COR-L47 (cell line): ENCODE measurements at regions not wholly inside any gene's neighbourhood (a gene's known extent, or its start where the extent isn't known, plus 50 kb on each side); places are given as distances from the start of the nearest gene placed in this dataset.
"Not testable (repeated sequence)": the region's sequence is repeated elsewhere in the genome, so short reads cannot be mapped to it uniquely, and the experiment has no call there.

Experiments used
- DNase-seq: peaks from one replicate; lab custom pipeline; 2025; lab: John Stamatoyannopoulos, UW

DNA sequence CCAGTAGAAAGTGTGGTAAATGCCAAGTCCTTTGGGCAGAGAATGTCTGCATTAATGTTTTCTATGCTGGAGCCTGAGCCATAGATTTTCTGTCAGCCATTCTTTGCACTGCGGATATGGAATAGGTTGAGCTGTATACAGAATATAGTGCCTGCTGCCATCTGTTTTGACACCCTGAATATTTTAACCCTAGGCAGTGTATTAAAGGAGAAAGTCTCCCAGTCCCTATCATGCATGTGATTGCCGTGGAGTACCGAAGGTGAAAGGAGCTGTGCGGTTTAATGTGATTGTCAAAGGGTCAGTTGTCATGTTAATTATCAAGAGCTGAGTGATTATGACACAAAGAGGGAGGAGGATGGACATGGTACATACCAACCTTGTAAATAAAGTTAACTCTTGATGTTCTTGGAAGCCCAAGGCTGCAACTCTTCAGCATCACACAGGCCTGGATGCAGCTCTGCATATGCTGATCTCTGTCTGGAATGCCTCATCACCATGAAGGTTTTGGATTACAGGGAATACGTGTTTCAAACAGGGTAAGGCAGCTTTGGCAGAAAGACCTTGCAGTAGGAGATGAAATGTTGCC is 247.1 kb upstream of the ELAVL2 start:
- no peak for DNase-seq

GRCh38 chr9:24071716-24072115 is 245.7 kb upstream of the ELAVL2 start:
- no peak for DNase-seq

DNA sequence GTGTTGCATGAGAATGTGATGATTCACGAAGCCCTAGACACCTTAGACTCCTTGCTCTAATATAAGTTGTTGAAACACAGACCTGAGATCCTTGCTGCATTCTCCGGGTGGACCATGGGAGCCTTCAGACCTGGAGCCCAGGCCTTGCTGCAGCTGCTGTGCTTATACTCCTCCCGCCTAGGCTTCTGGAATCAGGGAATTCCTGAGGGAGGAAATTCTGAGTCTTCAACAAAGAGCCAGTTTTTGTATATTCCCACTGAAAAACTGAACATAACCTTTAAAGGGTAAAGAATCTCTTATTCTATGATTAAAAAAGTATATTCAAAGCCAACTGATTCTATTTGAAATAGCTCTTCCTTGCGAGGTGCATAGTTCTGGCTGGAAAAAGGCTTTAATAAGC is 245.1 kb upstream of the ELAVL2 start:
- no peak for DNase-seq

- DNase-seq: not testable (repeated sequence)
Observed at GRCh38 chr9:24067107-24067506, 241.1 kb upstream of the ELAVL2 start.

DNA sequence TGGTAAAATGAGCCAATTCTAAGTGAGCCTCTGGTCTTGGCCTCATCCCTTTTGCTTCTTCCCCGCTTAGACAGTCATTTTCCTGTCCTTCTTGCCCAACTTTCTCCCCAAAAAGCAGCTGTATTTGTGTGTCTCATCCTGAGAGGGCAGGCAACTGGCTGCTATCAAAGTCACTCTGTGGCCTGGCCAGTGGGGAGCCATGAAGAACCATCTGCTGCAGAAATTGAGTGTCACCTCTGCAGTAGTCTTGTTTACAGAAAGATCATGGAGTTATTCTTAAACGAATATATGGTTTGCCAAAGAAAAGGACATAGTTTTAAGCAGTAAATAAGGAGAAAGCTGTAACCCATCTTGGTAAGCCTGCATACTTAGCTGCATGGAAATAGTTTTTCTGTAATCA is 233.6 kb upstream of the ELAVL2 start:
- DNase-seq: no peak

DNA sequence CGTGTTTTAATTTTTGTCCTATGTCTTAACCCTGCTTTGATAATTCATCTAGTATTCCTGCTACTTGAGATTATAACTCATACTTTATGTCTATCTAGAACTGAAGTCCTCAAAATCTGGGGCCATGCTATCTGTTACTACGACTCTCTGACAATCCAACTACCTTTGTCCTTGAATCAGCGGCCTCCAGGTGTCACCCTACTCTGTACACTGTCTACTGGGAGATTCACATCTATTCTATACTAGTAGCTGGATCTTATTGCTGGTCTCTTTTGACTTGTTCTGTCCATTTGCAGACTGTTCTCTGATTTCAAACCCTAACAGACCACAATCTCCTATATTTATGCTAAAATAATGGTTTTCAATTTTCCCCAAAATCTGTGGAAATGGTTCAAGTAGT is 225.5 kb upstream of the ELAVL2 start:
- no peak for DNase-seq

DNA sequence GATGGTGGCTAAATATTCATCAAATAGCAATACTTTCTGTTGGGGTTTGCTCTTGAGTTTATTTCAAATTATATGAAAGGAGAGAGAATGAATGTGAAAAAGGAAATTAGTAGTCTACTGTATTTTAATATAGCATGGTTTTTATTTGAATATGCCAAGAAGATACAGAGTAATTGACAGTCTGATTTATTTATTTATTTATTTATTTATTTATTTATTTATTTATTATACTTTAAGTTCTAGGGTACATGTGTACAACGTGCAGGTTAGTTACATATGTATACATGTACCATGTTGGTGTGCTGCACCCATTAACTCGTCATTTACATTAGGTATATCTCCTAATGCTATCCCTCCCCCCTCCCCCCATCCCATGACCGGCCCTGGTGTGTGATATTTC is 224.2 kb upstream of the ELAVL2 start:
- not testable (repeated sequence) for DNase-seq

- DNase-seq: no peak
Observed at GRCh38 chr9:24045150-24045549, 219.1 kb upstream of the ELAVL2 start.

- no peak for DNase-seq
Observed at GRCh38 chr9:24044576-24044975, 218.5 kb upstream of the ELAVL2 start.

DNA sequence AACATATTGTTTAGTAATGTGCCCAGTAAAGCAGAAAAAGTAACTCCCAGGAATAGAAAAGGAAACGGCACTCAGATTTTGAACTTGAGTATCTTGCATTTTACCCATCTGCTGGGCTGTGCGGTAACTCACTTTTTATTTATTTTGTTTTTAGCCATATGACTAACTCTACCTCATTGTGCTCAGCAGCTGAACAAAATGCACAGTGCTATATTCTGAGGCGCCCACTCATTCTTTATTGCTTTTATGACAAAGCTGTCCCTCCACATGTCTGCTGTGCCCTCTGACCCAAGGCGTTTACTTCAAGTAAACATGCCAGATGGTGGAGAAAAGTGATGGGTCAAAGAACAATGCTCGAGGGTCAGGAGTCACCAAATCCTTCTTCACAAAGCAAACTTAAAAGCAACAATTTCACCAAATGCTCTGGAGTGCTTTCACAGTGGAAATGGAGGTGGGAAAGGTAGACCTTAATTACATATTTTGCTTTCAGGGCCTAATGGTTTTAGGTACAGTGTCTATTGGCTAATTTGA is 215.2 kb upstream of the ELAVL2 start:
- DNase-seq: peak; percentile 20

- DNase-seq: no peak
Observed at GRCh38 chr9:24036459-24036858, 210.4 kb upstream of the ELAVL2 start.

GRCh38 chr9:24035816-24036215 is 209.8 kb upstream of the ELAVL2 start:
- no peak for DNase-seq

- DNase-seq: no peak
Observed at GRCh38 chr9:24011881-24012280, 185.8 kb upstream of the ELAVL2 start.

- no peak for DNase-seq
Observed at GRCh38 chr9:24011009-24011717, 185.1 kb upstream of the ELAVL2 start.

GRCh38 chr9:24009322-24009721 is 183.3 kb upstream of the ELAVL2 start:
- DNase-seq: no peak

GRCh38 chr9:24007185-24007584 is 181.1 kb upstream of the ELAVL2 start:
- DNase-seq: no peak

DNA sequence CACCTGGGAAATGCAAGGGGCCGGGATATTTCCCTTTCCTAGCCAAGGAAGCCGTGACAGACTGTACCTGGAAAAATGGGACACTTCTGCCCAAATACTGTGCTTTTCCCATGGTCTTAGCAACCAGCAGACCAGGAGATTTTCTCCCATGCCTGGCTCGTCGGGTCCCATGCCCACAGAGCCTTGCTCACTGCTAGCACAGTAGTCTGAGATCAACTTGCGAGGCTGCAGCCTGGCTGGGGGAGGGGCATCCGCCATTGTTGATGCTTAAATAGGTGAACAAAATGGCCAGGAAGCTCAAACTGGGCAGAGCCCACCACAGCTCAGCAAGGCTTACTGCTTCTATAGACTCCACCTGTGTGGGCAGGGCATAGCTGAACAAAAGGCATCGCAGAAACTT is 165.8 kb upstream of the ELAVL2 start:
- DNase-seq: not testable (repeated sequence)

DNA sequence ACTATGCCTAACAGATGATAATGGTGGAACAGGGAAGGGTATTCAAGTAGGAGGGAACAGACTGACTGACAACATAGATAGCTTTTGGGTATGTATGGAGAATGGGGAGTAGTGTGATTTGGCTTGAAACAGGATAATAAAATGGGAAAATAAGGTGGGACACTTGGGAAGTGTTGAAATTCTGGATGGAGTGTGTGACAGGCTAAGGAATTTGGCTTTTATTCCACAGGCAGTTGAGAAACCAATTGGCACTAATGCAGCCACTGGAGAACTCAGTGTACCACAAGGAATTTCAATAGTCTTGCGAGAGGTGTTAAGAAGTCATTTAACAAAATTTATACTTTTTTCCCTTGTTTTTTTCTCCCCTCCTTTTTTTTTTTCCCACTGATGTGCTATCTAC is 153.5 kb upstream of the ELAVL2 start:
- DNase-seq: no peak

DNA sequence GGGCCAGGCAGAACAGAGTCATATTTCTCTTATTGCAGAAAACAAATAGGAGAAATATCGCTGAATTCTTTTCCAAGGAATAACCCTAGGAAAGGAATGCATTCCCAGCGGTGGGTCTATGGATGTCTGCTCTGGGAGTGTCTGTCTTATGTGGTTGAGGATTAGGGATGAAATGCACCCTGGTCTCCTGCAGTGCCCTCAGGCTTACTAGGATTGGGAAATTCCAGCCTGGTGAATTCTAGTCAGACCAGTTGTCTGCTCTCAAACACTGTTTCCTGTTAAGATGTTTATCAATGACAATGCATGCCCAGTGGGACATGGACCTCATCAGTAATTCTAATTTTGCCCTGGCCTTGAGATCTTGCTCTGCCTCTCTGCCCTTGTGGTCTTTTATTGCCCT is 136.1 kb upstream of the ELAVL2 start:
- no peak for DNase-seq

DNA sequence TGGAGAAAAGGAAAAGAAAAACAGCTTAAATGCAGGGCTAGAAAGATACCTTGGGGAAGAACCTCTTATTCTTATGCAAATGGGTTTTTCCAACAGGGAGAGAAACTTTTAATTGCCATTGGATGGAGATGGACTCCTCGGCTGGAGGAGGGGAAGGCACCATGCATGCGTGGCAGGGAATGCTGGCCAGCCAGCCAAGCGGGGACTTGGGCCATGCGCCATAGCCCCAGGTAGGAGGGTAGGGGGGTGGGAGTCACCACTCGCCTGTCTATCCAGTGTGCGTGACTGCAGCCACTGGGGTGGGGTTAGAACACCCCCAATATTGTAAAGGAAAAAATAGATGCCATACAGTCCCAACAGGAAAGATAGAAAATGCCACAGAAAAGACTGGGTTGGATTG is 119.9 kb upstream of the ELAVL2 start:
- DNase-seq: no peak

DNA sequence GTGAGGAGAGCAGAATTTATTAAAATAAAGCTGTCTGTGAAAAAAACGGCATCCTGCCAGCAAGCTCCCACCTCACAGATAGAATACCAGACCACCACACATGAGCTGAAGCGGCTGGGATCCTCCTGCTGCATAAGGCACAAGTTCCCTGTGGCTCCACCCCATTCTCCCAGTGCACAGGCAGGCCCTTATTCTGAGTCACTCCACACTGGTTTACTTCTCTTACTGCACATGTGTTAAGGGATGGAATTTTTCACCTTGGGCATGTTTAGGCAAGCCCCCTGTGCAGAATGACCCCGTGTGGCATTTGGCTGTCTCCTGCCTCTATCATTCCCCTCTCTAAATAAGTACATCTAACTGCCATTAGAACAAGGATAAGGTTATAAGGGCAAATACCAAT is 115.0 kb upstream of the ELAVL2 start:
- no peak for DNase-seq

GRCh38 chr9:23938908-23939307 is 112.9 kb upstream of the ELAVL2 start:
- DNase-seq: peak; percentile 6

GRCh38 chr9:23934291-23934906 is 108.4 kb upstream of the ELAVL2 start:
- DNase-seq: no peak
